K562 (cell line): ENCODE measurements at regions not wholly inside any gene's neighbourhood (a gene's known extent, or its start where the extent isn't known, plus 50 kb on each side); places are given as distances from the start of the nearest gene placed in this dataset.

Experiments used
- ATAC-seq: fragments of 200-7000 bp; cut with Tn5 transposase; 3 replicates; pipeline ENCODE4 v1.9.1; 2020; ENCODE audit warnings: moderate library complexity
- BruUV-seq: library from RNA; stranded (reverse); fragments of 400-500 nt; replicated peaks from 2 replicates; lab custom pipeline; 2021; lab: Mats Ljungman, UMichigan
- CTCF ChIA-PET: fragments of 300-600 bp; formaldehyde crosslinking; extraction: SDS; loops from one replicate; lab custom pipeline; 2021; ENCODE audit warnings: low intra/inter-chr PET ratio; lab: Yijun Ruan, JAX
- POLR2A ChIA-PET: fragments of 300-600, 350-650 bp; sonication (Branson Sonifier 250); formaldehyde crosslinking; extraction: SDS; loops from one replicate; lab custom pipeline; 2021; ENCODE audit warnings: antibody characterized with exemption, inconsistent platforms; lab: Yijun Ruan, JAX
- DNase-seq, 4 experiments: peaks; one replicate each; pipeline versions ENCODE4 v3.0.0 to v3.0.0-alpha.2; 2011 to 2018; ENCODE audit warnings: low spot score in 3 of 4, mixed read lengths in 3 of 4; ENCODE audit errors: extremely low read depth in 1 of 4
- FAIRE-seq: peaks from 2 replicates; lab custom pipeline; 2011; peaks lifted over from hg19 to GRCh38; lab: Jason Lieb, UNC
- H2AFZ ChIP-seq: 2 replicates; pipeline ENCODE4 v1.6.0; 2011; ENCODE audit warnings: low read depth, low read length, control low read depth, inconsistent platforms
- H3K27ac ChIP-seq: fragments of 200-600 bp; 3 replicates; pipeline ENCODE4 v1.8.0; 2011; ENCODE audit warnings: low read depth, mild to moderate bottlenecking, control low read depth, inconsistent platforms, low read length, moderate library complexity, mixed read lengths; ENCODE audit errors: extremely low read depth
- H3K27me3 ChIP-seq, 2 experiments: fragments of 300-600 bp in 1 of 2; 2 replicates in 1 of 2; 3 replicates in 1 of 2; pipeline versions ENCODE4 v1.6.0 to v1.8.0; 2011; ENCODE audit warnings: inconsistent platforms in 2 of 2, low read length in 2 of 2, mild to moderate bottlenecking in 1 of 2, mixed read lengths in 1 of 2, moderate library complexity in 1 of 2; ENCODE audit not compliant: control insufficient read depth in 2 of 2, insufficient read depth in 2 of 2
- H3K36me3 ChIP-seq: fragments of 300-600 bp; 3 replicates; pipeline ENCODE4 v1.8.0; 2011; ENCODE audit warnings: mild to moderate bottlenecking, low read length, inconsistent platforms; ENCODE audit not compliant: control insufficient read depth, insufficient read depth
- H3K4me1 ChIP-seq, 2 experiments: fragments of 200-600 bp in 1 of 2; replicated peaks in 1 of 2; 2 replicates in 1 of 2; 3 replicates in 1 of 2; pipeline versions ENCODE4 v1.5.1 to v1.8.0; 2011; ENCODE audit warnings: inconsistent platforms in 2 of 2, low read length in 2 of 2, mild to moderate bottlenecking in 1 of 2, mixed read lengths in 1 of 2, moderate library complexity in 1 of 2; ENCODE audit not compliant: control insufficient read depth in 2 of 2, insufficient read depth in 2 of 2
- H3K4me2 ChIP-seq: 2 replicates; pipeline ENCODE4 v1.6.1; 2011; ENCODE audit warnings: low read length, control low read depth, inconsistent platforms, mixed read lengths; ENCODE audit not compliant: insufficient read depth
- H3K4me3 ChIP-seq: fragments of 200-600 bp; sonication (generic), shearing (Covaris generic); 2 replicates; pipeline ENCODE4 v1.5.1; 2016; ENCODE audit warnings: control low read depth, inconsistent platforms
- H3K79me2 ChIP-seq: fragments of 200-600 bp; 3 replicates; pipeline ENCODE4 v1.8.0; 2011; ENCODE audit warnings: low read length, inconsistent platforms; ENCODE audit not compliant: control insufficient read depth, insufficient read depth
- H3K9ac ChIP-seq, 2 experiments: 2 replicates each; pipeline versions ENCODE4 v1.6.0 to v1.6.1; 2011; ENCODE audit warnings: low read depth in 2 of 2, low read length in 2 of 2, control low read depth in 1 of 2, inconsistent platforms in 1 of 2, mild to moderate bottlenecking in 1 of 2, mixed read lengths in 1 of 2; ENCODE audit not compliant: insufficient read depth in 1 of 2
- H3K9me1 ChIP-seq: one replicate; pipeline ENCODE4 v1.6.0; 2011; ENCODE audit warnings: inconsistent platforms, mild to moderate bottlenecking, low read length, moderate library complexity; ENCODE audit not compliant: control insufficient read depth, insufficient read depth
- H3K9me3 ChIP-seq: replicated peaks from 2 replicates; pipeline ENCODE4 v1.5.1; 2011; ENCODE audit warnings: low read depth, low read length, inconsistent platforms; ENCODE audit not compliant: control insufficient read depth, insufficient read depth
- H4K20me1 ChIP-seq: replicated peaks from 2 replicates; pipeline ENCODE4 v1.6.1; 2011; ENCODE audit warnings: low read length, inconsistent platforms, mixed read lengths; ENCODE audit not compliant: control insufficient read depth, insufficient read depth
- BCOR ChIP-seq: fragments of 450-650 bp; IDR thresholded peaks from 2 replicates; pipeline ENCODE4 v1.6.1; 2016
- CREB3 ChIP-seq: fragments of 450-650 bp; conservative IDR thresholded peaks from 2 replicates; pipeline ENCODE4 v1.6.1; 2016; ENCODE audit warnings: missing genetic modification characterization, low read depth, mild to moderate bottlenecking, missing compliant biosample characterization, moderate library complexity
- CTCFL ChIP-seq: IDR thresholded peaks from 2 replicates; pipeline ENCODE4 v1.6.1; 2011; ENCODE audit warnings: borderline replicate concordance, low read depth, mild to moderate bottlenecking, moderate library complexity, low read length; ENCODE audit not compliant: insufficient read depth, poor library complexity, severe bottlenecking
- CUX1 ChIP-seq: fragments of 200-800 bp; sonication (Bioruptor generic); IDR thresholded peaks from 2 replicates; pipeline ENCODE4 v1.6.1; 2016; ENCODE audit warnings: missing genetic modification characterization, missing compliant biosample characterization
- FOXJ2 ChIP-seq: fragments of 200-800 bp; sonication (Bioruptor generic); IDR thresholded peaks from 2 replicates; pipeline ENCODE4 v1.6.1; 2016; ENCODE audit warnings: missing genetic modification characterization, missing compliant biosample characterization
- KAT7 ChIP-seq: sonication (generic); formaldehyde crosslinking; IDR thresholded peaks from 2 replicates; pipeline ENCODE4 v1.8.0; 2022; ENCODE audit warnings: missing genetic modification reagents, mild to moderate bottlenecking, borderline replicate concordance
- NEUROD1 ChIP-seq: fragments of 150-350 bp; IDR thresholded peaks from 2 replicates; pipeline ENCODE4 v1.6.1; 2014; ENCODE audit warnings: borderline replicate concordance, low read length, low read depth; ENCODE audit not compliant: partially characterized antibody
- NFATC3 ChIP-seq: fragments of 450-650 bp; IDR thresholded peaks from 2 replicates; pipeline ENCODE4 v1.6.1; 2017; ENCODE audit warnings: mild to moderate bottlenecking
- NFE2 ChIP-seq: IDR thresholded peaks from 2 replicates; pipeline ENCODE4 v1.6.1; 2014; ENCODE audit warnings: antibody characterized with exemption, low read depth
- SMARCE1 ChIP-seq: fragments of 450-650 bp; IDR thresholded peaks from 2 replicates; pipeline ENCODE4 v1.7.1; 2016; ENCODE audit warnings: mild to moderate bottlenecking
- SOX6 ChIP-seq: fragments of 450-650 bp; IDR thresholded peaks from 2 replicates; pipeline ENCODE4 v1.6.1; 2014; ENCODE audit warnings: mild to moderate bottlenecking
- TCF7 ChIP-seq: sonication (generic); IDR thresholded peaks from 2 replicates; pipeline ENCODE4 v1.6.1; 2016; ENCODE audit warnings: antibody characterized with exemption, borderline replicate concordance
- ZNF174 ChIP-seq: fragments of 250-450 bp; sonication (Bioruptor Pico); IDR thresholded peaks from 2 replicates; pipeline ENCODE4 v1.4.0; 2020; ENCODE audit warnings: mild to moderate bottlenecking
- ZNF23 ChIP-seq: fragments of 250-450 bp; sonication (Bioruptor Pico); IDR thresholded peaks from 2 replicates; pipeline ENCODE4 v1.4.0; 2020; ENCODE audit warnings: mild to moderate bottlenecking
- ZNF431 ChIP-seq: sonication (generic); formaldehyde crosslinking; IDR thresholded peaks from 2 replicates; pipeline ENCODE4 v1.8.0; 2022; ENCODE audit warnings: mild to moderate bottlenecking, missing genetic modification reagents
- ZNF586 ChIP-seq: fragments of 450-650 bp; formaldehyde crosslinking; conservative IDR thresholded peaks from 2 replicates; pipeline ENCODE4 v1.4.0; 2020; ENCODE audit warnings: mild to moderate bottlenecking, moderate library complexity
- WGBS: fragments of 100-300 bp; shearing (Covaris generic); methylation state at CpG from one replicate; pipeline ENCODE4 v1.1.6; 2016; ENCODE audit warnings: low coverage, mixed read lengths; ENCODE audit not compliant: insufficient coverage; ENCODE audit errors: missing lambda C conversion rate; 5-methylcytosine and 5-hydroxymethylcytosine counted together
- in situ Hi-C: fragments of 300-500 bp; cut with MboI; formaldehyde crosslinking; loops from 4 replicates; pipeline ENCODE4 v1.15.0; 2018; ENCODE audit warnings: inconsistent platforms, mixed read lengths
- intact Hi-C: fragments of 100-400 bp; cut with micrococcal nuclease; formaldehyde crosslinking; loops from 2 replicates; pipeline ENCODE4 v1.14.2; 2022

- Histone ChIP-seq H3K4me1 (no peaks in the 10 kb centered on the region), H3K9ac (no peak overlapping the region), H3K9me1 (no peaks in the 10 kb centered on the region), H4K20me1 (no peaks in the 10 kb centered on the region), H3K9me3 (no peaks in the 10 kb centered on the region), H3K4me2 (no peak overlapping the region), H3K4me3 (no peak overlapping the region), H3K27ac (no peak overlapping the region), H3K36me3 (no peaks in the 10 kb centered on the region), H3K27me3 (no peaks in the 10 kb centered on the region), H2AFZ (no peak overlapping the region), H3K79me2 (no peaks in the 10 kb centered on the region)
- no peak for DNase-seq
- FAIRE-seq, result no peak
- ATAC-seq, result no peak
- BruUV-seq, result no TSS peak
- CTCF ChIA-PET, result no interaction called here
- WGBS, result 0% methylated on average over 2 of the region's 2 CpGs
- TF ChIP-seq SMARCE1 (no peak), CUX1 (CRISPR knock-in tag) (no peak), CREB3 (tag) (no peak), TCF7 (no peak), ZNF174 (CRISPR knock-in tag) (no peak), SOX6 (no peak), NFATC3 (no peak), NEUROD1 (no peak), ZNF431 (CRISPR knock-in tag) (no peak), ZNF23 (CRISPR knock-in tag) (no peak), CTCFL (no peak), BCOR (no peak), NFE2 (no peak), ZNF586 (no peak), FOXJ2 (tag) (no peak), KAT7 (CRISPR knock-in tag) (no peak)
- intact Hi-C loops (no loop called here), in situ Hi-C loops (no loop called here)
- POLR2A ChIA-PET, result no interaction called here
Observed at GRCh38 chr9:104279535-104280177, 185.5 kb downstream of the SMC2 start.
